Esophagus squamous epithelium (tissue), 4 donors: ENCODE measurements at regions not wholly inside any gene's neighbourhood (a gene's known extent, or its start where the extent isn't known, plus 50 kb on each side); places are given as distances from the start of the nearest gene placed in this dataset.

Source experiments
- CTCF ChIP-seq, 6 experiments: fragments of 450-650 bp in 4 of 6; fragments of 200-600 bp in 2 of 6; sonication (generic) in 2 of 6; IDR thresholded peaks; one replicate each; pipeline ENCODE4 v1.5.1; 2016 to 2019; ENCODE audit warnings: antibody characterized with exemption in 6 of 6, mild to moderate bottlenecking in 4 of 6, moderate library complexity in 4 of 6
- POLR2A ChIP-seq, 4 donors: fragments of 450-650 bp; IDR thresholded peaks; one replicate each; pipeline ENCODE4 v1.6.1; 2017; ENCODE audit warnings: antibody characterized with exemption in 4 of 4, mild to moderate bottlenecking in 4 of 4, moderate library complexity in 3 of 4

GRCh38 chr2:80711915-80712314 lies 407.4 kb upstream of the LRRTM1 start:
- no peak for TF ChIP-seq CTCF (IDR thresholded peaks at IDR 0.05)
- TF ChIP-seq POLR2A (IDR thresholded peaks at IDR 0.05): no peak
